ENCODE measurements at regions not wholly inside any gene's neighbourhood (a gene's known extent, or its start where the extent isn't known, plus 50 kb on each side); places are given as distances from the start of the nearest gene placed in this dataset.

DNA sequence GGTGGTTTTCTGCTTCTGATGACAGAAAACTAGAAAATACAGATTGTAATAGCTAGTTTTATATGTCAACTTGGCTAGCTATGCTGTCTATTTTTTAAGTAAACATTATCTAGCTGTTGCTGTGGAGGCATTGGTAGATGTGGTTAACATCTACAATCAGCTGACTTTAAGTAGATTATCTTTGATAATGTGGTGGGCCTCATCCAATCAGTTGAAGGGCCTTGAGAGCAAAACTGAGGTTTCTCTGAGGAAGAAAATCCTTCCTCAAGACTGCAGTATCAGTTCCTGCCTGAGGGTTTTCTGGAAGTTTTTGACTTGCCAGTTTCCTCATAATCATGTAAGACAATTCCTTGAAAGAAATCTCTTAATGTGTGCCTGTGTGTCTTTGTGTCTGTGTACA, 75.9 kb upstream of the SPHKAP start:
- in situ Hi-C loops (cut with HindIII; ENCODE audit: low sequenced_read_pairs): no loop called here
- TF ChIP-seq, protein P1, sequence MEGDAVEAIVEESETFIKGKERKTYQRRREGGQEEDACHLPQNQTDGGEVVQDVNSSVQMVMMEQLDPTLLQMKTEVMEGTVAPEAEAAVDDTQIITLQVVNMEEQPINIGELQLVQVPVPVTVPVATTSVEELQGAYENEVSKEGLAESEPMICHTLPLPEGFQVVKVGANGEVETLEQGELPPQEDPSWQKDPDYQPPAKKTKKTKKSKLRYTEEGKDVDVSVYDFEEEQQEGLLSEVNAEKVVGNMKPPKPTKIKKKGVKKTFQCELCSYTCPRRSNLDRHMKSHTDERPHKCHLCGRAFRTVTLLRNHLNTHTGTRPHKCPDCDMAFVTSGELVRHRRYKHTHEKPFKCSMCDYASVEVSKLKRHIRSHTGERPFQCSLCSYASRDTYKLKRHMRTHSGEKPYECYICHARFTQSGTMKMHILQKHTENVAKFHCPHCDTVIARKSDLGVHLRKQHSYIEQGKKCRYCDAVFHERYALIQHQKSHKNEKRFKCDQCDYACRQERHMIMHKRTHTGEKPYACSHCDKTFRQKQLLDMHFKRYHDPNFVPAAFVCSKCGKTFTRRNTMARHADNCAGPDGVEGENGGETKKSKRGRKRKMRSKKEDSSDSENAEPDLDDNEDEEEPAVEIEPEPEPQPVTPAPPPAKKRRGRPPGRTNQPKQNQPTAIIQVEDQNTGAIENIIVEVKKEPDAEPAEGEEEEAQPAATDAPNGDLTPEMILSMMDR (IDR thresholded peaks at IDR 0.05; ENCODE audit: low read depth, low read length): no peak
- H3K4me3 ChIP-seq (ENCODE audit: low read depth, low read length): no peak overlapping the region
- DNase-seq (ENCODE audit: low read depth, low spot score): no peak

DNA sequence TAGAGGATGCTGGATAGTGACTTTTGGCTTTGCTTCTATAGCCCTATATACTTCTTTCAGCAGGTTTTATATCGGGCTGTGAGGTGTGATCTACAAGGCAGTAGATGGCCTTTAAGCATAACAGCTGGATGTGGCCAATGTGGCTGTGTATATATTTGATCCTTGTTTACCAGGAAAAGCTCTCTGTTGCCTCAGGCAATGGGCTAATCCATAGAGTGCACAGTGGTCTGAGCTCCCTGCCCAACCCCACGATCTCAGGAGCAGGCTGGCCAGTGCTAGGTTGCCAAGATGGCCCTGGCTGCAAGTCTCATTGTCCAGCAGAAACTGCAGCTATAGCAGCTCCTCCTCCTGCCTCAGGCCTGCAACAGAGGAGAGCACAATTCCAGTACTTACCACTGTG, 72.3 kb upstream of the SPHKAP start:
- no peak for DNase-seq (ENCODE audit: low read depth, low spot score)
- in situ Hi-C loops (cut with HindIII; ENCODE audit: low sequenced_read_pairs): no loop called here
- TF ChIP-seq, protein P1 (IDR thresholded peaks at IDR 0.05; ENCODE audit: low read depth, low read length): no peak
- H3K4me3 ChIP-seq (ENCODE audit: low read depth, low read length): no peak overlapping the region

DNA sequence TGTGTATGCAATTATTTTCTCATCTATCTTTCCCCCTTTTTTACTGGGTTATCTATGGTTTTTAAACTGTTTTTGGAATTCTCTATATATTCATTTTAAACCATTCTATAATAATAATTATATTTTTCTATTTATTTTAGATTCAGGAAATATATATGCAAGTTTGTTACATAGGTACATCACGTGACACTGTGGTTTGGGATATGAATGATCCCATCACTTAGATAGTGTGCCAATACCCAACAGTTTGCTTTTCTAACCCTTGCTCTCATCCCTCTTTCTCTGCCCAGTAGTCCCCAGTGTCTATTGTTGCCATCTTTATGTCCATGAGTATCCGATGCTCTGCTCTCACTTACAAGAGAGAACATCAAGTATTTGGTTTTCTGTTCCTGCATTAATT, 65.8 kb upstream of the SPHKAP start:
- in situ Hi-C loops (cut with HindIII; ENCODE audit: low sequenced_read_pairs): no loop called here
- DNase-seq (ENCODE audit: low read depth, low spot score): no peak
- TF ChIP-seq, protein P1 (IDR thresholded peaks at IDR 0.05; ENCODE audit: low read depth, low read length): no peak
- no peak overlapping the region for H3K4me3 ChIP-seq (ENCODE audit: low read depth, low read length)

DNA sequence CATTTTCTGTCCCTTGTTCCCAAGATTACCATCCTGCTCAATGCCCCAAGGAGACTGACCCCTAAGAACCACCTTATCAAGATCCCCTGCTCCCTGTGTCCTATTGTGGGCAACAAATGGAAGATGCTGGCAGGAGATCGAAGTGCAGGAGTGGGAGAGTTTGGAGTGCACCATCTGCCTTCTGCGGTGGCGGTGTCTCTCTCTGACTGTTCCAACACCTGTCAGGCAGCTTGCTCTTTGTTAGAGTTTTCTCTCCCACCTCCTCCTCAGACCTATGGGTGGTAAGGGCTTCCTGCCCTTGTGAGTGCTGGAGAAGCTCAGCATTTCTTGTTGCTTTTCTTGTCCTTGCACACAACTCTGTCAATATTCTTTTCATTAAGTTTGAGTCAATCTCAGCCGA, 64.1 kb upstream of the SPHKAP start:
- in situ Hi-C loops (cut with HindIII; ENCODE audit: low sequenced_read_pairs): no loop called here
- TF ChIP-seq, protein P1 (IDR thresholded peaks at IDR 0.05; ENCODE audit: low read depth, low read length): no peak
- no peak for DNase-seq (ENCODE audit: low read depth, low spot score)
- no peak overlapping the region for H3K4me3 ChIP-seq (ENCODE audit: low read depth, low read length)

DNA sequence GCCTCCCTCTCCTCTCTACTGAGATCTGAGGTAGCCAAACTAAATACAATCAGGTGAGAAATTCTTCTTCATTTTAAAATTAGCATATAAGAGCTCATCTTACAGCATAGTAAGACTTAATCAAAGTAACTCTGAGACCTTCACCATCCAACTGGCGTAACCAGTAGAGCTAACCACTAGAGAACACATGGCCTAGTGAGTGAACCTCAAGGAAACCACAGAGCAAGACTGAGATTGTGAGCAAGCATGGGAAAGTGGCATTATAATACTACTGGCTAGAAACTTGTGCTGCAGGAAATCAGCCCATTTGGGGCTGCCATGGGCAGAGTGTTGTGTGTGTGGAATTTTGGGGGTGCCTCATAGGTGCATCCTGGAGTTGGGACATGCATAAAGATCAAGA, 61.1 kb upstream of the SPHKAP start:
- H3K4me3 ChIP-seq (ENCODE audit: low read depth, low read length): no peak overlapping the region
- in situ Hi-C loops (cut with HindIII; ENCODE audit: low sequenced_read_pairs): no loop called here
- DNase-seq (ENCODE audit: low read depth, low spot score): no peak
- TF ChIP-seq, protein P1 (IDR thresholded peaks at IDR 0.05; ENCODE audit: low read depth, low read length): no peak

DNA sequence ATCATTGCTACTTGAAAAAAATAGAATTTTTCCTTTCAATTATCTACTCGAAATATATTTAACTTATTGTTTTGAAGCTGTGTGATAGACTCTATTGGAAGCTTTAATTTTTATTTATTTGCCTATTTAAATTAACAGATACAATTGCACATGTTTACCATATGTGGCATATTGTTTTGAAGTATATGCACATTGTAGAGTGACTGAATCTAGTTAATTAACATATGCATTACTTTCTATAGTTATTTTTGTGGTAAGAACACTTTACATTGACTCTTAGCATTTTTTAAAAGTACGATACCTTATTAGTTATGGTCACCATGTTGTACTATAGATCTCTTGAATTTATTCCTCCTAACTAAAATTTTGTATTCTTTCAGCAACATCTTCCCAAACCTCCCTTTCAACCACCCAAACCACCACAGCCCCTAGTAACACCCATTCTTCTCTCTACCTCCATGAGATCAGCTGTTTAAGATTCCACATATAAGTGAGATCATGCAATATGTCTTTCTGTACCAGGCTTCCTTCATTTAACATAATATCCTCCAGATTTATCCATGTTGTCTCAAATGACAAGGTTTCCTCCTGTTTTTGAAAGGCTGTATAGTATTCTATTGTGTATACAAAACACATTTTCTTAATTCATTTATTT, 58.5 kb upstream of the SPHKAP start:
- H3K4me3 ChIP-seq (ENCODE audit: low read depth, low read length): no peak overlapping the region
- TF ChIP-seq, protein P1 (IDR thresholded peaks at IDR 0.05; ENCODE audit: low read depth, low read length): no peak
- no peak for DNase-seq (ENCODE audit: low read depth, low spot score)
- in situ Hi-C loops (cut with HindIII; ENCODE audit: low sequenced_read_pairs): no loop called here
